ENCODE measurements at regions not wholly inside any gene's neighbourhood (a gene's known extent, or its start where the extent isn't known, plus 50 kb on each side); places are given as distances from the start of the nearest gene placed in this dataset.
"Not testable (repeated sequence)": the region's sequence is repeated elsewhere in the genome, so short reads cannot be mapped to it uniquely, and the experiment has no call there.

GRCh38 chr3:163508206-163508605 is 1570.1 kb downstream of the SI start:
- no peak for DNase-seq
- no peak overlapping the region for H3K27ac ChIP-seq

GRCh38 chr3:163504974-163505373 is 1573.3 kb downstream of the SI start:
- H3K27ac ChIP-seq, result no peak overlapping the region
- no peaks in the 10 kb centered on the region for H3K27me3 ChIP-seq
- no peak for TF ChIP-seq CTCF (IDR thresholded peaks at IDR 0.05)
- TF ChIP-seq POLR2A (IDR thresholded peaks at IDR 0.05), result no peak
- DNase-seq (no peak), ATAC-seq (no peak)
- no peaks in the 10 kb centered on the region for H3K4me1 ChIP-seq
- no peak overlapping the region for H3K4me3 ChIP-seq
- no peaks in the 10 kb centered on the region for H3K9me3 ChIP-seq
- intact Hi-C loops (cut with DNase I), result no loop called here
- no peaks in the 10 kb centered on the region for H3K36me3 ChIP-seq

More at GRCh38 chr3:163508206-163508605, 1570.1 kb downstream of the SI start:
- no peaks in the 10 kb centered on the region for H3K36me3 ChIP-seq
- WGBS, 4 donors, result 26 to 59% (median 53%) methylated on average over 2 of the region's 2 CpGs
- H3K4me3 ChIP-seq, result no peak overlapping the region
- ATAC-seq, result no peak
- H3K4me1 ChIP-seq, result no peaks in the 10 kb centered on the region
- TF ChIP-seq POLR2A (IDR thresholded peaks at IDR 0.05), result no peak
- no peak for TF ChIP-seq CTCF (IDR thresholded peaks at IDR 0.05)
- no peaks in the 10 kb centered on the region for H3K27me3 ChIP-seq
- intact Hi-C loops (cut with DNase I), result no loop called here
- no peaks in the 10 kb centered on the region for H3K9me3 ChIP-seq

GRCh38 chr3:163499736-163500219 is 1578.5 kb downstream of the SI start:
- H3K4me3 ChIP-seq; H3K27ac ChIP-seq; H3K27me3 ChIP-seq; H3K4me1 ChIP-seq; H3K9me3 ChIP-seq; intact Hi-C loops (cut with DNase I); H3K36me3 ChIP-seq; DNase-seq; ATAC-seq: not testable (repeated sequence)
- WGBS, 4 donors, result 86 to 93% (median 90%) methylated on average over 11 of the region's 11 CpGs

GRCh38 chr3:163498842-163499735 is 1579.2 kb downstream of the SI start:
- DNase-seq; H3K4me1 ChIP-seq; H3K9me3 ChIP-seq; H3K27me3 ChIP-seq; ATAC-seq; H3K4me3 ChIP-seq; H3K27ac ChIP-seq; H3K36me3 ChIP-seq; intact Hi-C loops (cut with DNase I): not testable (repeated sequence)
- WGBS, 4 donors, result 92 to 96% (median 94%) methylated on average over 35 to 47 of the region's 47 CpGs

- WGBS, 4 donors, result 44 to 60% (median 58%) methylated on average over 1 of the region's 1 CpG
- H3K9me3 ChIP-seq, result peaks cover 0 to 10% (median 0%) of the 10 kb centered on the region in 12 donors
- DNase-seq (no peak), ATAC-seq (no peak)
- no peak overlapping the region for H3K27ac ChIP-seq
- intact Hi-C loops (cut with DNase I), result no loop called here
- H3K27me3 ChIP-seq, result no peaks in the 10 kb centered on the region
- no peak for TF ChIP-seq CTCF (IDR thresholded peaks at IDR 0.05)
- TF ChIP-seq POLR2A (IDR thresholded peaks at IDR 0.05), result no peak
- no peaks in the 10 kb centered on the region for H3K36me3 ChIP-seq
- H3K4me1 ChIP-seq, result no peaks in the 10 kb centered on the region
- H3K4me3 ChIP-seq, result no peak overlapping the region
These were observed 1586.6 kb downstream of the SI start for GRCh38 chr3:163491714-163492113.

All from heart left ventricle (tissue), 16 donors.